DOHH2 (cell line): ENCODE measurements at regions not wholly inside any gene's neighbourhood (a gene's known extent, or its start where the extent isn't known, plus 50 kb on each side); places are given as distances from the start of the nearest gene placed in this dataset.

ENCODE experiments used
- EZH2phosphoT487 ChIP-seq: fragments of 200-600 bp; sonication (generic); IDR thresholded peaks from 2 replicates; pipeline ENCODE4 v1.6.1; 2017; ENCODE audit warnings: borderline replicate concordance, mild to moderate bottlenecking, antibody characterized with exemption, low read length, moderate library complexity, mixed read lengths
- TF ChIP-seq, protein P1 (sequence below): fragments of 200-600 bp; sonication (generic); IDR thresholded peaks from one replicate; pipeline ENCODE4 v1.5.1; 2014; ENCODE audit warnings: antibody characterized with exemption, mild to moderate bottlenecking, low read depth, low read length; ENCODE audit not compliant: poor library complexity, severe bottlenecking

DNA sequence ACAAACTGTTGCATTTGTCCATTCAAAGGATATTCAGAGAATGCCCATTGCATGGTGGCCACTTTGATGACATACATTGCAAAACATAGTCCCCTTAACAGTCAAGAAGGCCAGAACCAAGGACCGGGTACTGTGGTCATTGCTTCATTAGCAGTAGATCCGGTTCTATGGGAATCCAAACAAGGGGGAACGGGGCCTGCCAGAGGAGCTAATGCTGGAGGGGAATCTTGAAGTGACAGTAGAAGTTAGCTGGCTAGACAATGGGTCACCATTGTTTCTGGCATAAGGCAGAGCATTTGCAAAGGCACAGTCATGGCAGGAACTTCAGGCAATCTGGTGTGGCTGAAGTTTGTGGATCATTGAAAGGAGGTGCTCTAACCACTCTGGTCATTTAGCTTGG, 279.7 kb downstream of the SS18 start:
- TF ChIP-seq, protein P1, sequence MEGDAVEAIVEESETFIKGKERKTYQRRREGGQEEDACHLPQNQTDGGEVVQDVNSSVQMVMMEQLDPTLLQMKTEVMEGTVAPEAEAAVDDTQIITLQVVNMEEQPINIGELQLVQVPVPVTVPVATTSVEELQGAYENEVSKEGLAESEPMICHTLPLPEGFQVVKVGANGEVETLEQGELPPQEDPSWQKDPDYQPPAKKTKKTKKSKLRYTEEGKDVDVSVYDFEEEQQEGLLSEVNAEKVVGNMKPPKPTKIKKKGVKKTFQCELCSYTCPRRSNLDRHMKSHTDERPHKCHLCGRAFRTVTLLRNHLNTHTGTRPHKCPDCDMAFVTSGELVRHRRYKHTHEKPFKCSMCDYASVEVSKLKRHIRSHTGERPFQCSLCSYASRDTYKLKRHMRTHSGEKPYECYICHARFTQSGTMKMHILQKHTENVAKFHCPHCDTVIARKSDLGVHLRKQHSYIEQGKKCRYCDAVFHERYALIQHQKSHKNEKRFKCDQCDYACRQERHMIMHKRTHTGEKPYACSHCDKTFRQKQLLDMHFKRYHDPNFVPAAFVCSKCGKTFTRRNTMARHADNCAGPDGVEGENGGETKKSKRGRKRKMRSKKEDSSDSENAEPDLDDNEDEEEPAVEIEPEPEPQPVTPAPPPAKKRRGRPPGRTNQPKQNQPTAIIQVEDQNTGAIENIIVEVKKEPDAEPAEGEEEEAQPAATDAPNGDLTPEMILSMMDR: no peak
- TF ChIP-seq EZH2phosphoT487: no peak
